ENCODE measurements at regions not wholly inside any gene's neighbourhood (a gene's known extent, or its start where the extent isn't known, plus 50 kb on each side); places are given as distances from the start of the nearest gene placed in this dataset.

GRCh38 chr11:70020336-70021214 lies 57.5 kb upstream of the ANO1 start:
- TF ChIP-seq CTCF (IDR thresholded peaks at IDR 0.05) (no peak), POLR2A (IDR thresholded peaks at IDR 0.05) (no peak)
- no peaks in the 10 kb centered on the region for H3K4me1 ChIP-seq
- 85 to 86% methylated on average over 19 to 24 of the region's 24 CpGs for WGBS, 2 donors
- H3K27ac ChIP-seq = no peak overlapping the region
- H3K4me3 ChIP-seq = no peak overlapping the region
- no peaks in the 10 kb centered on the region for H3K36me3 ChIP-seq (ENCODE audit: low read depth, missing control alignments)
- no peaks in the 10 kb centered on the region for H3K27me3 ChIP-seq
- DNase-seq = no peak
- H3K9me3 ChIP-seq = no peaks in the 10 kb centered on the region
- intact Hi-C loops (cut with DNase I; ENCODE audit: low total_unique reads) = no loop called here

- H3K27me3 ChIP-seq = no peaks in the 10 kb centered on the region
- H3K4me1 ChIP-seq = no peaks in the 10 kb centered on the region
- DNase-seq = no peak
- no peaks in the 10 kb centered on the region for H3K9me3 ChIP-seq
- TF ChIP-seq CTCF (IDR thresholded peaks at IDR 0.05) (no peak), POLR2A (IDR thresholded peaks at IDR 0.05) (no peak)
- 80 to 93% methylated on average over 10 of the region's 10 CpGs for WGBS, 2 donors
- intact Hi-C loops (cut with DNase I; ENCODE audit: low total_unique reads) = no loop called here
- H3K27ac ChIP-seq = no peak overlapping the region
- H3K36me3 ChIP-seq (ENCODE audit: low read depth, missing control alignments) = no peaks in the 10 kb centered on the region
- H3K4me3 ChIP-seq = no peak overlapping the region
Observed at GRCh38 chr11:70021586-70021985, 56.5 kb upstream of the ANO1 start.

GRCh38 chr11:70024036-70024772 lies 53.9 kb upstream of the ANO1 start:
- no peak for TF ChIP-seq POLR2A (IDR thresholded peaks at IDR 0.05)
- no peak for TF ChIP-seq CTCF (IDR thresholded peaks at IDR 0.05)
- Histone ChIP-seq H3K27me3 (no peaks in the 10 kb centered on the region), H3K4me1 (peaks cover 4% of the 10 kb centered on the region), H3K9me3 (no peaks in the 10 kb centered on the region), H3K36me3 (ENCODE audit: low read depth, missing control alignments) (no peaks in the 10 kb centered on the region), H3K27ac (no peak overlapping the region), H3K4me3 (no peak overlapping the region)
- DNase-seq = no peak
- 91 to 92% methylated on average over 7 to 13 of the region's 13 CpGs for WGBS, 2 donors
- intact Hi-C loops (cut with DNase I; ENCODE audit: low total_unique reads) = no loop called here

DNA sequence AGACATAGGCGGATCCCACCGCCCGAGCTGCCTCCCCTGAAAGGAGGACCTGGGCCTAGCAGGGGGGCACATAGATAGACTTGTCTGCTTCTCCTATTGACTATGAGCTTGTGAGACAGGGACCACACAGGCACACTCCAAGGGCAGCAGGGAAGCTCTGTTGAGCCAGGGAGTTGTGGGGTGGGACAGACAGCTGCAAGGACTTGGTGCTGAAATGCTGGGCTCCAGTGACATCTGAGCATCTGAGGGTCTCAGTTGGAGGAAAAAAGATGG lies 53.4 kb upstream of the ANO1 start:
- H3K9me3 ChIP-seq = no peaks in the 10 kb centered on the region
- no peak for TF ChIP-seq CTCF (IDR thresholded peaks at IDR 0.05)
- no peak for TF ChIP-seq POLR2A (IDR thresholded peaks at IDR 0.05)
- H3K36me3 ChIP-seq (ENCODE audit: low read depth, missing control alignments) = no peaks in the 10 kb centered on the region
- H3K4me1 ChIP-seq = peaks cover 9% of the 10 kb centered on the region
- WGBS, 2 donors = 95% methylated on average over 3 of the region's 3 CpGs; no CpG with 5 or more reads in 1 of the 2 donors
- H3K4me3 ChIP-seq = no peak overlapping the region
- intact Hi-C loops (cut with DNase I; ENCODE audit: low total_unique reads) = no loop called here
- DNase-seq = no peak
- no peak overlapping the region for H3K27ac ChIP-seq
- H3K27me3 ChIP-seq = no peaks in the 10 kb centered on the region

Measured in testis (tissue), 2 donors.